ENCODE measurements at regions not wholly inside any gene's neighbourhood (a gene's known extent, or its start where the extent isn't known, plus 50 kb on each side); places are given as distances from the start of the nearest gene placed in this dataset.

DNA sequence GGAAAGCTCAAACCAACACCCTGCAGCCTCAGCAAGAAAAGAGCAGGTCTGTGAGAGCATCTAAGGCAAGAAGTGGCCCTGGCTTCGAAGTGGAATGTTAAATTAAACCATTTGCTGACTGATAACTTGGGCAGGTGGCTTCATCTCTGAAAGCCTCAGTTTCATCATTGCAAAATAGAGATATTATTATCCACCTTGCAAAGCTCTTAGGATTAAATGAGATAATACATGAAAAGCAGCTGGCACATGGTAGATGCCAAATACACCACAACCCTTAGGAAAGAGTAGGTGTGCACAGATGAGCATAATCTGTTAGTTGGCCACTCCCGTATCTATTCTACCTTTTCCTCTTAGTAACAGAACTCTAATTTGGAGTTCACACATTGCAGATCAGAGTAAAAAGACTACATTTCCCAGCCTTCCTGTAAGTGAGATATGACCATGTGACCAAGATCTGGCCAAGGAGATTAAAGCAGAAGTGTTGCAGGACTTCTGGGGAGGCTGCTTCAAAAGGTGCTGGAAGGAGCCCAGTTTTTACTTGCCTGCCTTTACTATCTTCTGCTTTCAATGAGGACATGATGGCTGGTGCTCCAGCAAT lies 288.7 kb downstream of the SOX9 start:
- H3K9ac ChIP-seq (ENCODE audit: low read length) = no peak overlapping the region
- peaks cover 37% of the 10 kb centered on the region for H3K27me3 ChIP-seq (ENCODE audit: control insufficient read depth, insufficient read depth, low read length)
- peaks cover 8% of the 10 kb centered on the region; the same call in 1 of the 2 replicates for H3K4me1 ChIP-seq (ENCODE audit: control insufficient read depth, insufficient read depth, low read length)
- H3K36me3 ChIP-seq (ENCODE audit: control insufficient read depth, insufficient read depth, low read length) = no peaks in the 10 kb centered on the region
- H3K27ac ChIP-seq (ENCODE audit: low read depth, low read length) = no peak overlapping the region
- no peak overlapping the region for H3K4me3 ChIP-seq (ENCODE audit: low read depth, low read length)
- H3K9me3 ChIP-seq (ENCODE audit: control insufficient read depth, insufficient read depth, low read depth, low read length) = no peaks in the 10 kb centered on the region

DNA sequence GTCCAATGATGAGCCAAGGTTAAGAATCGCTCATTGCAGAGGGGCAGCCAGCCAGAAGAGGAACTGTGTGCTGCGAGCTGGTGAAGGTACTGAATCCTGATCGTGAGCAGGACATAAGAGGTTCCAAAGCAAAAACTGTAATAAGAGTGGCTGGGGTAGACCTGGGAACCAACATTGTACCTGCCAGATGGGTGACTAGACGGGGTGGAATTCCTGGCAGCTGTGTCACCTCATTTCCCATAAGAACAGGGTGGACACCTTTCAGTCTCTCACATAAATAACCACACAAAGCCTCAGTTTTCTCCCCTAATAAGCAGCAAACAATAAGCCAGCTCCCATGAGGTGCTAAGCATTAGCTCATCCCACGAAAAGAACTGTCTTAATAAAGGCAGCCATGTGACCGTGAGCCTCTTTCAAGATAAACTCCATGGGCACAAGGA lies 290.3 kb downstream of the SOX9 start:
- H3K9me3 ChIP-seq (ENCODE audit: control insufficient read depth, insufficient read depth, low read depth, low read length) = no peaks in the 10 kb centered on the region
- H3K4me3 ChIP-seq (ENCODE audit: low read depth, low read length) = no peak overlapping the region
- peaks cover 12% of the 10 kb centered on the region; the same call in 1 of the 2 replicates for H3K4me1 ChIP-seq (ENCODE audit: control insufficient read depth, insufficient read depth, low read length)
- no peaks in the 10 kb centered on the region for H3K36me3 ChIP-seq (ENCODE audit: control insufficient read depth, insufficient read depth, low read length)
- peaks cover 34% of the 10 kb centered on the region for H3K27me3 ChIP-seq (ENCODE audit: control insufficient read depth, insufficient read depth, low read length)
- H3K9ac ChIP-seq (ENCODE audit: low read length) = no peak overlapping the region
- H3K27ac ChIP-seq (ENCODE audit: low read depth, low read length) = no peak overlapping the region

DNA sequence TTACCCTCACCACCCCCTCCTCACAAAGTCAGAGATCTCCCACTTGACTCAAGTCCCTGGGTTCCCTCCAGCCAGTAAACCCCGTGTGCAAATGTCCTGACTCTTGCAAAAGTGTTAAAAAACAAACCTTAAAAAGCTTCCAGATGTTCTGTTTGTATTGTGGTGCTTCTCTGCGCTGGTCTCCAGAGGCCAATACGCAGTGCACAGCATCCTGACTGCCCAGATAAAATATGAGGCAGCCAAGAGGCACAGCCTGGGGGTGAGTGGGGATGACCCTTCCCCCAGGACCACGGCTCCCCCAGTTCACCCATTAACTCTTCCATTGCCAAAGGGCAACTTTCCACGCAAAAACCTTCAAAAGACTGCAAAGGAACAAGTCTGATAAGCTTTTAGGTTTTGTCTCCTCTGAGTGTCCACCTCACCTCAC lies 291.8 kb downstream of the SOX9 start:
- Histone ChIP-seq H3K4me1 (ENCODE audit: control insufficient read depth, insufficient read depth, low read length) (0 out of 2 replicates have a peak, but pooled peaks cover 4% of the 10 kb centered on the region), H3K36me3 (ENCODE audit: control insufficient read depth, insufficient read depth, low read length) (no peaks in the 10 kb centered on the region), H3K27me3 (ENCODE audit: control insufficient read depth, insufficient read depth, low read length) (peaks cover 29% of the 10 kb centered on the region), H3K9ac (ENCODE audit: low read length) (no peak overlapping the region), H3K27ac (ENCODE audit: low read depth, low read length) (no peak overlapping the region), H3K9me3 (ENCODE audit: control insufficient read depth, insufficient read depth, low read depth, low read length) (peaks cover 10% of the 10 kb centered on the region), H3K4me3 (ENCODE audit: low read depth, low read length) (no peak overlapping the region)

DNA sequence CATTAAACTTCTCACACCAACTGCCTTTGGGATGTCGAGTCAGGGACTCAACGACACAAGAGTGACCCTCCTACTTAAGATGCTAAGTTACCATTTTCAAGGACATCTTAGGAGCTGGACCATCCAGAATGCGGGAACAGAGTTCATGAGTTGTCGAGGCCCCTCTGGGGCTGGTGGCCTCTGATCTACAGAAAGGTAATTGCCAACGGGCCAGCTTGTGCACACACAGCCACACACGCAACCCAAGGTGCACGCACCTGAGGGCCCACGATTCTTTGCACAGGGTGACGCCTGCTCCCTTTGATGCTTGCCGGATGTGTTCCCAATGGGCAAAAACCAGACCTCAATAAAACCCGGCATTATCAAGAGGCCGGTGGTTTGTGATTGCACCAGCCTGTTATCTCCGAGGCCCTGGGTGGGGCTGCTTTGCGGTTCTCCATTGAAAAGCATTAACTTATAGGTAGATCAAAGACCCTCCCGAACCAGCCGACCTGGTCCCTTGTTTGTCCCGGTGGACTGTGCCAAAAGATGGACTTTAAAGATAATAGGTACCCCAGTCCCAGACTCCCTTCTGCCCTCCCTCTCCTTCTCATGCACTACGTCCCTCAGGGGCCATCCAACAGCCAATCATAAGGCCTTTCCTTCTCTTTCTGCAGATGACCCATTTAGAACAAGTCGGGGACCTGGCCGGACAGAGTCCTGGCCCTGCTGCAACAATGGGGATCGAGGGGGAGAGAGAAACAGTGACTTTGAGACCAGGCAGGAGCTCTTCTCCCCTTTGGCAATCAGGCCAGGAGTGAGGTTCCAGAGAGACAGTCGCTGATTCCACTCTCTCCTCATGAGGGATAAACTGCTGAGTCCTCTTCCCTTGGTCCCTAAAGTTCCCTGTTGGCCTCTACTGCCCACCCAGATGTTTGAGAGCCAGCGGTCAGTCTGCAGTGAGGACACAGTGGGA lies 292.5 kb downstream of the SOX9 start:
- no peaks in the 10 kb centered on the region for H3K36me3 ChIP-seq (ENCODE audit: control insufficient read depth, insufficient read depth, low read length)
- H3K27ac ChIP-seq (ENCODE audit: low read depth, low read length) = no peak overlapping the region
- H3K4me3 ChIP-seq (ENCODE audit: low read depth, low read length) = no peak overlapping the region
- 0 out of 2 replicates have a peak, but pooled peaks cover 3% of the 10 kb centered on the region for H3K4me1 ChIP-seq (ENCODE audit: control insufficient read depth, insufficient read depth, low read length)
- H3K27me3 ChIP-seq (ENCODE audit: control insufficient read depth, insufficient read depth, low read length) = peaks cover 24% of the 10 kb centered on the region
- no peak overlapping the region for H3K9ac ChIP-seq (ENCODE audit: low read length)
- peaks cover 15% of the 10 kb centered on the region for H3K9me3 ChIP-seq (ENCODE audit: control insufficient read depth, insufficient read depth, low read depth, low read length)

DNA sequence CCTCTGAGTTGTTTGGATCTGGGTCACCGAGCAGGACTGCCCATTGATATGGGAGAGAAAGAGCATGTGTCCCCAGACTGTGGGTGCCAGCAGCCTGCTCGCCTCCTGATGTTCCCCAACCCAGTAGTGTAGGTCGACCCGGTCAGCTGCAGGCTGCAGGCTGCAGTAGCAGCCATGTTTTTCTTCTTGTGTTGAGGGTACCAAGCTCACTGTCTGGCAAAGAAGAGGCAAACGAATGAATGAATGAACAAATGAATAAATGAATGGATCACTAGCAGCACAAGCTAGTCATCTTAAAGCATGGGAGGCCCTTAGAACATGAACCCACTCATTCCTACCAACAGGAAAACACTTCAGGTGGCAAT lies 293.2 kb downstream of the SOX9 start:
- peaks cover 21% of the 10 kb centered on the region for H3K9me3 ChIP-seq (ENCODE audit: control insufficient read depth, insufficient read depth, low read depth, low read length)
- H3K27me3 ChIP-seq (ENCODE audit: control insufficient read depth, insufficient read depth, low read length) = peaks cover 17% of the 10 kb centered on the region
- H3K4me3 ChIP-seq (ENCODE audit: low read depth, low read length) = no peak overlapping the region
- H3K27ac ChIP-seq (ENCODE audit: low read depth, low read length) = no peak overlapping the region
- no peak overlapping the region for H3K9ac ChIP-seq (ENCODE audit: low read length)
- H3K36me3 ChIP-seq (ENCODE audit: control insufficient read depth, insufficient read depth, low read length) = no peaks in the 10 kb centered on the region
- H3K4me1 ChIP-seq (ENCODE audit: control insufficient read depth, insufficient read depth, low read length) = 0 out of 2 replicates have a peak, but pooled peaks cover 3% of the 10 kb centered on the region

DNA sequence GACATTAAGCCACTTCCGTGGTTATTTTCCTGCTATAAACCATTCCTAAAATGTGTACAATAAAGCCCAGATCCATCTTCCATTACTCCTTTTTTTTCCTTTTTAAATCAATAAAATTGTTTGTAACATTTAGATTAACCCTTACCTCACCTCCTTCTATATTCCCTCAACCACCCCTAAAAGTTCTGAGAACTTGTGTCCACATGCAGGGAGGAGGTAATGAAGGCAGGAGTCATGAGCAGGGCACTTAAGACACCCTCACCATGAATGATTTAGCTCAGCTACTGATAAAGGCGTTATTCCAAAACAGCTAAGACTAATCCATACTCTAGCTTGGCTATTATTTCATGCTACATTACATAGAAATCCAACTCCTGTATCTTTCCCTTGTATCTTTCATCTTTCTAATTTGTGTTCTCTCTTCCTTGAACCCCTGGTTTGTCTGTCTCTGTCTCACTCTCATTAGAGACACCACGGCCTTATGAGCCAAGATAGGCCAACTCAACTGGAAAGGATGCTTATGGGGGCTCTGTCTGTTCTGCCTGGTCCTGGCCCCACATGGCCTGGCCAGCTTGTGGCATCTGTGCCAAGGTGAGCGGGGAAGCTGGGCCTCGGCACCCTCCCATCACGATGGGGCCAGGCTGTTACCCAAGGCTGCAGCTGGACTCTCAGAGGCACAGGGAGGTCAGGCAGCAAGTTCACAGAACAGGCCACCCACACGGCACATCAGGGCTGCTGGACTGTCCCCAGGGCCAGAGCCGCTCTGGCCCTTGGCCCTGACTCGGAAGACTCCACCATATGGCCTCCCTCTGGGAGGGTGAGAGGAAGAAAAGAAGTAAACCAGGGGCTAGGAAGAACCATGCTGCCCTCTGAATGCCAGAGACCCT lies 294.4 kb downstream of the SOX9 start:
- Histone ChIP-seq H3K36me3 (ENCODE audit: control insufficient read depth, insufficient read depth, low read length) (no peaks in the 10 kb centered on the region), H3K4me3 (ENCODE audit: low read depth, low read length) (no peak overlapping the region), H3K9ac (ENCODE audit: low read length) (no peak overlapping the region), H3K27ac (ENCODE audit: low read depth, low read length) (no peak overlapping the region), H3K27me3 (ENCODE audit: control insufficient read depth, insufficient read depth, low read length) (peaks cover 7% of the 10 kb centered on the region; the same call in 1 of the 2 replicates), H3K4me1 (ENCODE audit: control insufficient read depth, insufficient read depth, low read length) (0 out of 2 replicates have a peak, but pooled peaks cover 3% of the 10 kb centered on the region), H3K9me3 (ENCODE audit: control insufficient read depth, insufficient read depth, low read depth, low read length) (peaks cover 21% of the 10 kb centered on the region)

DNA sequence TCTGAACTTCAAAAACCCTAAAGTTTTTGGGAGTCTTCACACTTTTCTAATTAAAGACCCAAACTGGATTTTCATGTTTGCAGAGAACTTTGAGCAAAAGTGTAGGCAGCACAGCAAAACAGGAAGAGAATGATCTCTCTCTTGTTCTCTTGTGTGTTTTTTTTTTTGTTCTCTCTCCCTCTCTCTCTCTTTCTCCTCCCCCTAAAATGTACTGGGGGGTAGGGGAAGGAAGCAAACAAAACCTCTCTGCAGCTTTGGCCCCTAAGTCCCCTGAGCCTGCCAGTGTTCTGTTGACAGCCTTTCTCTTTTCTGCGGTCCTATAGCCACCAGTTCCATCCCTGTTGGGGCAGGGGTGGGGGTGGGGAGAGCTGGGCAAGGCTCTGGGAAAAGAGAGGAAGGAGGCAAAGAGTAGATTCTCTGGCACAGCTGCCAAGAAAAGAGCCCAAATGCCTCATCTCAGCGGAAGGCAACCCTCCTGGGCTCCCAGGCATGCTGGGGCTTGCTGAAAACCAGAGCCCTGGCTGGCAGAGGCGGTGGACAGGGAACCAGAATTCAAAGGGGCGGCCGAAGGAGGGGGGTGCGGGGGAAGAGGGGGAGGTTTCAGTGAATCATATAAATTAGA lies 295.3 kb downstream of the SOX9 start:
- Histone ChIP-seq H3K4me1 (ENCODE audit: control insufficient read depth, insufficient read depth, low read length) (peaks cover 8% of the 10 kb centered on the region; the same call in 1 of the 2 replicates), H3K27me3 (ENCODE audit: control insufficient read depth, insufficient read depth, low read length) (no peaks in the 10 kb centered on the region), H3K36me3 (ENCODE audit: control insufficient read depth, insufficient read depth, low read length) (no peaks in the 10 kb centered on the region), H3K9me3 (ENCODE audit: control insufficient read depth, insufficient read depth, low read depth, low read length) (peaks cover 21% of the 10 kb centered on the region), H3K4me3 (ENCODE audit: low read depth, low read length) (no peak overlapping the region), H3K9ac (ENCODE audit: low read length) (no peak overlapping the region), H3K27ac (ENCODE audit: low read depth, low read length) (no peak overlapping the region)

DNA sequence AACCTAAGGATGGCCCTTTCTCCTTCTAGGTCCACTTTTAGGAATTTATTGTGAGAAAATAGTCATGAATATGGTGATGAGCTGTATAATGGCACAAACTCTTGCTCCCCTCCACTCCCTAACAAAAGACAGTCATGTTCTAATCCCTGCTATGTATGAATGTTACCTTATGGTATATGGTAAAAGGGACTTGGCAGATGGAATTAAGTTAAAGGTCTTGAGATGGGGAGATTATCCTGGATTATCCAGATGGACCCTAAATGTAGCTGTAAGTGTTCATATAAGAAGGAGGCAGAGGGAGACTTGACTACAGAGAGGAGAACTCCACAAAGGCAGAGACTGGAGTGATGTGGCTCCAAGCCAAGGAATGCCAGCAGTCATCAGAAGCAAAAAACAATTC lies 296.1 kb downstream of the SOX9 start:
- Histone ChIP-seq H3K4me1 (ENCODE audit: control insufficient read depth, insufficient read depth, low read length) (peaks cover 15% of the 10 kb centered on the region; the same call in 1 of the 2 replicates), H3K36me3 (ENCODE audit: control insufficient read depth, insufficient read depth, low read length) (no peaks in the 10 kb centered on the region), H3K27me3 (ENCODE audit: control insufficient read depth, insufficient read depth, low read length) (no peaks in the 10 kb centered on the region), H3K9me3 (ENCODE audit: control insufficient read depth, insufficient read depth, low read depth, low read length) (peaks cover 21% of the 10 kb centered on the region), H3K9ac (ENCODE audit: low read length) (no peak overlapping the region), H3K27ac (ENCODE audit: low read depth, low read length) (no peak overlapping the region), H3K4me3 (ENCODE audit: low read depth, low read length) (no peak overlapping the region)

DNA sequence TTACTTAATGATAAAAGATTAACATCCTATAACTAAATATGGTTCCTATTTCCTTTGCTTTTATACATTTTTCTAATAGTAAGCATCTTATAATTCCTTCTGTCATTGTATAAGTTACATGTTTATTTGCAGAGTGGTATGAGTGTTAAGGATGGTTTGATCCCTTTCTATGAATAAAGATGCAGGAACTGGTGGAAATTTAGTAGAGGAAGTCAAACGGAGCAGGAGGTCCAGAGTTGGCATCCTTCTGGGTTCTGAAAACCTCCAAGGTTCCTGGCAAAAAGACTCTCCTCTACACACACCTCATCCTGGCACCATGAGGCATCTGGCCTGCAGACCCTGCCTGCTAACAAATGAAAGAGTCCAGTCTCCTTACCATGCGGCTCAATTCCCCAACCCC lies 296.8 kb downstream of the SOX9 start:
- H3K4me3 ChIP-seq (ENCODE audit: low read depth, low read length) = no peak overlapping the region
- no peak overlapping the region for H3K27ac ChIP-seq (ENCODE audit: low read depth, low read length)
- no peak overlapping the region for H3K9ac ChIP-seq (ENCODE audit: low read length)
- H3K36me3 ChIP-seq (ENCODE audit: control insufficient read depth, insufficient read depth, low read length) = no peaks in the 10 kb centered on the region
- peaks cover 19% of the 10 kb centered on the region; the same call in 1 of the 2 replicates for H3K4me1 ChIP-seq (ENCODE audit: control insufficient read depth, insufficient read depth, low read length)
- H3K27me3 ChIP-seq (ENCODE audit: control insufficient read depth, insufficient read depth, low read length) = no peaks in the 10 kb centered on the region
- peaks cover 21% of the 10 kb centered on the region for H3K9me3 ChIP-seq (ENCODE audit: control insufficient read depth, insufficient read depth, low read depth, low read length)

Data from HUES6 (cell line).